Esophagus (tissue), 2 donors: ENCODE measurements at regions not wholly inside any gene's neighbourhood (a gene's known extent, or its start where the extent isn't known, plus 50 kb on each side); places are given as distances from the start of the nearest gene placed in this dataset.

Experiments
- H3K27ac ChIP-seq, 2 donors: one replicate each; pipeline ENCODE4 v1.5.1; 2013; ENCODE audit warnings: low read depth in 2 of 2, mild to moderate bottlenecking in 2 of 2, inconsistent platforms in 1 of 2, low read length in 1 of 2, moderate library complexity in 1 of 2
- H3K27me3 ChIP-seq, 2 donors: one replicate each; pipeline ENCODE4 v1.6.1; 2013; ENCODE audit warnings: low read length in 2 of 2, control low read depth in 1 of 2, mild to moderate bottlenecking in 1 of 2; ENCODE audit not compliant: insufficient read depth in 2 of 2, control insufficient read depth in 1 of 2
- H3K36me3 ChIP-seq, 2 donors: one replicate each; pipeline ENCODE4 v1.6.1; 2013; ENCODE audit warnings: low read length in 1 of 2; ENCODE audit not compliant: control insufficient read depth in 2 of 2, insufficient read depth in 2 of 2
- H3K4me1 ChIP-seq, 2 donors: one replicate each; pipeline ENCODE4 v1.6.1; 2013; ENCODE audit warnings: low read length in 1 of 2; ENCODE audit not compliant: control insufficient read depth in 2 of 2, insufficient read depth in 2 of 2
- H3K4me3 ChIP-seq, 2 donors: one replicate each; pipeline ENCODE4 v1.5.1; 2013; ENCODE audit warnings: low read length in 2 of 2, mild to moderate bottlenecking in 2 of 2, low read depth in 1 of 2, moderate library complexity in 1 of 2
- H3K9me3 ChIP-seq, 2 donors: one replicate each; pipeline ENCODE4 v1.6.1; 2013; ENCODE audit warnings: mild to moderate bottlenecking in 2 of 2, low read depth in 1 of 2, low read length in 1 of 2, moderate library complexity in 1 of 2; ENCODE audit not compliant: control insufficient read depth in 2 of 2, insufficient read depth in 1 of 2
- WGBS, 2 donors: extraction: QIAGEN DNeasy Blood & Tissue Kit; methylation state at CpG; one replicate each; pipeline ENCODE4 v1.1.7; 2013; 5-methylcytosine and 5-hydroxymethylcytosine counted together
- donor health status: healthy with polysubstance abuse.
- donor health status: Bipolar disorder and iron deficiency.

- no peaks in the 10 kb centered on the region for H3K4me1 ChIP-seq
- no peak overlapping the region for H3K4me3 ChIP-seq
- H3K9me3 ChIP-seq, result no peaks in the 10 kb centered on the region
- no peaks in the 10 kb centered on the region for H3K36me3 ChIP-seq
- 69 to 72% methylated on average over 3 of the region's 3 CpGs for WGBS, 2 donors
- H3K27me3 ChIP-seq, result no peaks in the 10 kb centered on the region
- H3K27ac ChIP-seq, result no peak overlapping the region
These were observed 180.4 kb upstream of the TOPAZ1 start for GRCh38 chr3:44061268-44061667.

- Histone ChIP-seq H3K9me3 (no peaks in the 10 kb centered on the region), H3K27ac (no peak overlapping the region), H3K27me3 (no peaks in the 10 kb centered on the region), H3K4me1 (no peaks in the 10 kb centered on the region), H3K4me3 (no peak overlapping the region), H3K36me3 (no peaks in the 10 kb centered on the region)
- 41 to 48% methylated on average over 9 of the region's 9 CpGs for WGBS, 2 donors
These were observed 179.7 kb upstream of the TOPAZ1 start for GRCh38 chr3:44061961-44062360.

- Histone ChIP-seq H3K36me3 (no peaks in the 10 kb centered on the region), H3K27me3 (no peaks in the 10 kb centered on the region), H3K4me1 (no peaks in the 10 kb centered on the region), H3K27ac (no peak overlapping the region), H3K4me3 (no peak overlapping the region), H3K9me3 (no peaks in the 10 kb centered on the region)
- 45 to 50% methylated on average over 10 of the region's 10 CpGs for WGBS, 2 donors
These were observed 176.2 kb upstream of the TOPAZ1 start for GRCh38 chr3:44065311-44066094.

GRCh38 chr3:44066806-44067205 is 174.9 kb upstream of the TOPAZ1 start:
- no peaks in the 10 kb centered on the region for H3K36me3 ChIP-seq
- 68 to 73% methylated on average over 3 of the region's 3 CpGs for WGBS, 2 donors
- H3K9me3 ChIP-seq, result no peaks in the 10 kb centered on the region
- H3K4me1 ChIP-seq, result no peaks in the 10 kb centered on the region
- H3K4me3 ChIP-seq, result no peak overlapping the region
- H3K27ac ChIP-seq, result no peak overlapping the region
- H3K27me3 ChIP-seq, result no peaks in the 10 kb centered on the region

- Histone ChIP-seq H3K9me3 (no peaks in the 10 kb centered on the region), H3K36me3 (no peaks in the 10 kb centered on the region), H3K4me1 (no peaks in the 10 kb centered on the region), H3K27me3 (no peaks in the 10 kb centered on the region), H3K27ac (no peak overlapping the region), H3K4me3 (no peak overlapping the region)
- 83 to 89% methylated on average over 6 of the region's 6 CpGs for WGBS, 2 donors
These were observed 174.3 kb upstream of the TOPAZ1 start for GRCh38 chr3:44067431-44067830.

- no peak overlapping the region for H3K4me3 ChIP-seq
- no peaks in the 10 kb centered on the region for H3K4me1 ChIP-seq
- WGBS, 2 donors, result 85 to 91% methylated on average over 3 of the region's 3 CpGs
- H3K27me3 ChIP-seq, result no peaks in the 10 kb centered on the region
- H3K27ac ChIP-seq, result no peak overlapping the region
- no peaks in the 10 kb centered on the region for H3K9me3 ChIP-seq
- no peaks in the 10 kb centered on the region for H3K36me3 ChIP-seq
These were observed 172.9 kb upstream of the TOPAZ1 start for GRCh38 chr3:44068753-44069152.

- Histone ChIP-seq H3K27ac (no peak overlapping the region), H3K36me3 (no peaks in the 10 kb centered on the region), H3K27me3 (no peaks in the 10 kb centered on the region), H3K4me3 (no peak overlapping the region), H3K9me3 (no peaks in the 10 kb centered on the region), H3K4me1 (no peaks in the 10 kb centered on the region)
- 57 to 59% methylated on average over 5 of the region's 5 CpGs for WGBS, 2 donors
These were observed 172.4 kb upstream of the TOPAZ1 start for GRCh38 chr3:44069276-44069675.

GRCh38 chr3:44070841-44071546 is 170.7 kb upstream of the TOPAZ1 start:
- Histone ChIP-seq H3K4me3 (no peak overlapping the region), H3K27me3 (no peaks in the 10 kb centered on the region), H3K9me3 (no peaks in the 10 kb centered on the region), H3K36me3 (no peaks in the 10 kb centered on the region), H3K27ac (no peak overlapping the region), H3K4me1 (no peaks in the 10 kb centered on the region)
- WGBS, 2 donors, result 91 to 92% methylated on average over 8 of the region's 8 CpGs

- Histone ChIP-seq H3K36me3 (no peaks in the 10 kb centered on the region), H3K4me3 (no peak overlapping the region), H3K27me3 (no peaks in the 10 kb centered on the region), H3K9me3 (no peaks in the 10 kb centered on the region), H3K27ac (no peak overlapping the region), H3K4me1 (no peaks in the 10 kb centered on the region)
- 84 to 86% methylated on average over 11 of the region's 11 CpGs for WGBS, 2 donors
These were observed 168.8 kb upstream of the TOPAZ1 start for GRCh38 chr3:44072601-44073540.
